Skeletal muscle tissue (tissue), 3 donors: ENCODE measurements at regions not wholly inside any gene's neighbourhood (a gene's known extent, or its start where the extent isn't known, plus 50 kb on each side); places are given as distances from the start of the nearest gene placed in this dataset.

ENCODE experiments used
- H3K27ac ChIP-seq: one replicate; pipeline ENCODE4 v1.7.0; 2013; ENCODE audit warnings: mild to moderate bottlenecking, low read depth, low read length, inconsistent platforms
- H3K27me3 ChIP-seq, 3 donors: one replicate each; pipeline ENCODE4 v1.7.0; 2013; ENCODE audit warnings: low read length in 3 of 3; ENCODE audit not compliant: control insufficient read depth in 3 of 3, insufficient read depth in 3 of 3
- H3K36me3 ChIP-seq, 3 donors: one replicate each; pipeline ENCODE4 v1.7.0; 2013; ENCODE audit warnings: low read length in 3 of 3; ENCODE audit not compliant: control insufficient read depth in 3 of 3, insufficient read depth in 3 of 3
- H3K4me1 ChIP-seq, 3 donors: one replicate each; pipeline ENCODE4 v1.7.0; 2013; ENCODE audit warnings: low read length in 3 of 3, mild to moderate bottlenecking in 3 of 3; ENCODE audit not compliant: control insufficient read depth in 3 of 3, insufficient read depth in 3 of 3
- H3K4me3 ChIP-seq, 3 donors: one replicate each; pipeline ENCODE4 v1.7.0; 2013; ENCODE audit warnings: low read length in 3 of 3
- H3K9ac ChIP-seq, 3 donors: one replicate each; pipeline ENCODE4 v1.7.0; 2013; ENCODE audit warnings: low read length in 3 of 3, mild to moderate bottlenecking in 3 of 3, moderate library complexity in 2 of 3, low read depth in 1 of 3
- H3K9me3 ChIP-seq, 3 donors: one replicate each; pipeline ENCODE4 v1.7.0; 2013; ENCODE audit warnings: low read length in 3 of 3; ENCODE audit not compliant: control insufficient read depth in 3 of 3
- donor health status: Osteomylitis.

DNA sequence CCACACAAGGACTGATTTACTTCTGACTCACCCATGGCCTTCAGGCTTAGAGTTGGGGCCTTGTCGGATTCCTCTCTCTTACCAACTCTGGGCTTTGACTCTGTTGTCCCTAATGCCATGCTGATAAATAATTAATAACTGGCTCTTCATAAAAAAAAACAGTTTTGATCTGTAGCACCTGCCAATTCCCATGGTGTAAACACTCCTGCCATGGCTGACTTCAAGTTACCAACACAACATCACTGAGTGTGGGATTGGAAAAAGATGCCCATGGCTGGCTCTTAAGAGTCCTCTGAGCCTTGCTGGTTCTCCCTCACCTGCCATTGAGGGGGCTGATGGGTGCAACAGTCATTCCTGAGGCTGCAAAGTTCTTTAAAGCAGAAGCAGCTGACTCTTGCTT is 104.8 kb downstream of the KIF26A start:
- no peaks in the 10 kb centered on the region for H3K36me3 ChIP-seq
- H3K9ac ChIP-seq: no peak overlapping the region
- H3K27me3 ChIP-seq: peaks cover 4 to 22% (median 6%) of the 10 kb centered on the region in 3 donors
- no peak overlapping the region for H3K4me3 ChIP-seq
- H3K4me1 ChIP-seq: no peaks in the 10 kb centered on the region
- H3K9me3 ChIP-seq: peaks cover 4 to 16% (median 12%) of the 10 kb centered on the region in 3 donors
- H3K27ac ChIP-seq: no peak overlapping the region

DNA sequence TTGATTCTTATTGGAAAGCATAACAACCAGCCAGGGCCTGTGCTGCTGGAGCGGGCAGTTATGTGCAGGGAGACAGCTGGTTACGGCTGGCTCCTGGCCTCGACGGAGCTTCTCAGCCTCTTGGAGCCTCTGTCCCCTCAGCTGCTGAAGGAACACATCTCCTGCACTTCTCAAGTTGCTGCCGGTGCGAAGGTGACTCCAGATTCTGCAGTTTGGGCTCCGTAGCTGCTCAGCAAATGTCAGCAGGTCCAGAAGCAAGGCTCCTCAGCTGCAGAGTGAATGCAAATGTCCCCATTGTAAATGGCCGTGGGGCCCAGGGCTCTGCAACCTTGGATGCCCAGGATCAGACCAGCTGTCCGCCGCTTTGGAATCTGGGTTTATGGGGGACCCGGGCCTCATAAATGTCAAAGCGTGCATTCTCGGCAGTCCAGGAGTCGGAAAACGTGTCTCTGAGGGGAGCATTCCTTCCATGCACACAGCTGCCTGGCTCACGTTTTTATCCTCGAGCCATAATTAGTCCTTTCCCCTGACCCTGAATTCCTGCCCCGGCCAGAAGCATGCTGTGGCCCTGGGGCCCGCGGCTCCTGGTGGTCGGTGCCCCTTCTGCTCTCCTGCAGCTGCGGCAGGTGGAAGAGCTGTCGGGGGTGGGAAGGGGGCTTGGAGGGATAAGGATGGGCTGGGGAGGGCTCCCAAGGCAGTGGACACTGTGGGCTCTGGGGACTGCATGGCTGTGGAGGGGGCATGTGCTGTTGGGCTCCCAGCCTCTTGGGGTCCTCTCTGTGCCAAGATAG is 106.0 kb downstream of the KIF26A start:
- H3K27ac ChIP-seq: no peak overlapping the region
- H3K36me3 ChIP-seq: no peaks in the 10 kb centered on the region
- no peak overlapping the region for H3K4me3 ChIP-seq

DNA sequence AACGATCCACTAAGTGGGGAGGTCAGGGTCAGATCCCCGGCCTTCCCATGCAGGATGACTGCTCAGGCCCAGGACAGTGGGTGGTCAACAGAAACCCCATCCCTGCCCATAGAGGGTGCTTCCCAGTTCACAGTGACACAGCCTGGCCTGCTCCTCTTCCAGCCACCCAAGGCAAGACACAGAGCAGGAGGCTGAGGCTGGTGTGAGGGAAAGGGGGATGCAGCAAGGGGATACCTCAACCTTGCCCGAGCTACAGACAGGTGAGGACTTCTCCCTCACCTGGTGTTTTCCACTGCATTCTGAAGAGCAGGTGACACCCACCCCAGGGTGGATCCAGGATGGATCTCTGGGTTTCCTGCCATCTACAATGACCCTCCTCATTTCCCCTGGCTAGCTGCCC is 106.7 kb downstream of the KIF26A start:
- H3K9me3 ChIP-seq: peaks cover 4 to 16% (median 12%) of the 10 kb centered on the region in 3 donors
- no peaks in the 10 kb centered on the region for H3K36me3 ChIP-seq
- peaks cover 0 to 16% (median 6%) of the 10 kb centered on the region in 3 donors for H3K27me3 ChIP-seq
- H3K9ac ChIP-seq: no peak overlapping the region
- H3K4me3 ChIP-seq: no peak overlapping the region
- H3K27ac ChIP-seq: no peak overlapping the region
- H3K4me1 ChIP-seq: no peaks in the 10 kb centered on the region

More for the DNA sequence above, 106.0 kb downstream of the KIF26A start:
- Histone ChIP-seq H3K4me1 (no peaks in the 10 kb centered on the region), H3K9ac (no peak overlapping the region), H3K9me3 (peaks cover 4 to 16% (median 12%) of the 10 kb centered on the region in 3 donors), H3K27me3 (peaks cover 0 to 18% (median 6%) of the 10 kb centered on the region in 3 donors)

DNA sequence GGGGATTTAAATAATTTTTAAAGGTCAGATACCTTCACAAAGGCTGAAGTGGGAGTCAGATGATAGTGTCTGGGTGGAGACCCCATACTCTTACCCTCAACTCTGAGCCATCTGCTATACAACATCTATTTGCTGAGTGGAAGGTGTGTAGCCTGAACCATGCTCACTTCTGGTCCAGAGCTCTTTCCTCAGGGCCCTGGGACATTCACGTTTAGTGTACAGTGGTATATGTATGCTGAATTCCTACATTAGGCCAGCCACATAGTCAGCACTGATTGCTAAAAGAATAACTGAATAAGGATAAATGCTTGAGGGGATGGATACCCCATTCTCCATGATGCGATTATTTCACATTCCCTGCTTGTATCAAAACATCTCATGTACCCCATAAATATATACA is 107.3 kb downstream of the KIF26A start:
- Histone ChIP-seq H3K27ac (no peak overlapping the region), H3K9me3 (peaks cover 4 to 16% (median 12%) of the 10 kb centered on the region in 3 donors), H3K27me3 (peaks cover 0 to 16% (median 1%) of the 10 kb centered on the region in 3 donors), H3K36me3 (no peaks in the 10 kb centered on the region), H3K9ac (no peak overlapping the region), H3K4me3 (no peak overlapping the region), H3K4me1 (no peaks in the 10 kb centered on the region)

DNA sequence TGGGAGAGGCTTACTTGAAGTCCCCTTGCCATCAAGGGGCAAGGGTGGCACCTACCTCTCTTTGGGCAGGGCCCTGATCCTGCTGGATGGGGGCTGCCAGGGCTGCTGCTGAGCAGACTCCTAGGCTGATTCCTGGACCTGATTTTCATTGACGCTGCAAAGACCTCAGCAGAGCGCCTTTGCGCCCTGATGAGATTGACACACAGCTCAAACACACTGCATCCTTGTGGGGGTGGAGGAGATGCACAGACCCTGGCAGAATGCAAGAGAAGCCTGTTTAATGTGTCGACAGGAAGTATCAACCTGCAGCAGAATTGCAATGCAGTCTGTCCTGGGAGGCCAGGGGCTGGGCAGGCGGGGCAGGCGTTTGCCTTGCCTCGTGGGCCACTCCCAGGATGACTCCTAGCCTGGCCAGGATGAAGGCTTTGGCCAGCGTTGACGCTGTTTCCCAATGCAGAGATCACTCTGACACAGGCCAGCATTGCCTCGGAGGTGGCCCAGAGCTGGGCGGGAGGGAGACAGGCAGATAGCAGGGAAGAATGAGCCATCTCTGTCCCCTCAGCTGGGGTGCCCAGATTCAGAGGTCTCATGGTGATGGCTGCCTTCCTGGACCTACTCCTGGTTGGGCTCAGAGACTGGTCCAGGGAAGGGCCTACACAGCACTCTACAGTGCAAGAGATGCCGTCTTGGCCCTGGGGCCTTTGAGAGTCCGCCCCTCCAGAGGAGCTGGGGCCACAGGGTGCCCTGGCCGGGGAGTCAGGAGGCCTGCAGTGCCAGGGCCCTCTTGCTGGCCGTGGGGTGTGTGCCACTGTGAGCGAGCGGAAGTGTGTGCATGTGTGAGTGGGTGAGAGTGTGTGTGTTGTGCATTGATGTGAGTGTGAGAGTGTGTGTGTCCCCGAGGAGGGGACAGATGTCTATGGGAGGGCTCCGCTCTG is 108.3 kb downstream of the KIF26A start:
- Histone ChIP-seq H3K4me1 (no peaks in the 10 kb centered on the region), H3K9ac (no peak overlapping the region), H3K4me3 (no peak overlapping the region), H3K9me3 (peaks cover 4 to 16% (median 12%) of the 10 kb centered on the region in 3 donors), H3K27ac (no peak overlapping the region), H3K27me3 (peaks cover 0 to 16% (median 0%) of the 10 kb centered on the region in 3 donors), H3K36me3 (no peaks in the 10 kb centered on the region)

DNA sequence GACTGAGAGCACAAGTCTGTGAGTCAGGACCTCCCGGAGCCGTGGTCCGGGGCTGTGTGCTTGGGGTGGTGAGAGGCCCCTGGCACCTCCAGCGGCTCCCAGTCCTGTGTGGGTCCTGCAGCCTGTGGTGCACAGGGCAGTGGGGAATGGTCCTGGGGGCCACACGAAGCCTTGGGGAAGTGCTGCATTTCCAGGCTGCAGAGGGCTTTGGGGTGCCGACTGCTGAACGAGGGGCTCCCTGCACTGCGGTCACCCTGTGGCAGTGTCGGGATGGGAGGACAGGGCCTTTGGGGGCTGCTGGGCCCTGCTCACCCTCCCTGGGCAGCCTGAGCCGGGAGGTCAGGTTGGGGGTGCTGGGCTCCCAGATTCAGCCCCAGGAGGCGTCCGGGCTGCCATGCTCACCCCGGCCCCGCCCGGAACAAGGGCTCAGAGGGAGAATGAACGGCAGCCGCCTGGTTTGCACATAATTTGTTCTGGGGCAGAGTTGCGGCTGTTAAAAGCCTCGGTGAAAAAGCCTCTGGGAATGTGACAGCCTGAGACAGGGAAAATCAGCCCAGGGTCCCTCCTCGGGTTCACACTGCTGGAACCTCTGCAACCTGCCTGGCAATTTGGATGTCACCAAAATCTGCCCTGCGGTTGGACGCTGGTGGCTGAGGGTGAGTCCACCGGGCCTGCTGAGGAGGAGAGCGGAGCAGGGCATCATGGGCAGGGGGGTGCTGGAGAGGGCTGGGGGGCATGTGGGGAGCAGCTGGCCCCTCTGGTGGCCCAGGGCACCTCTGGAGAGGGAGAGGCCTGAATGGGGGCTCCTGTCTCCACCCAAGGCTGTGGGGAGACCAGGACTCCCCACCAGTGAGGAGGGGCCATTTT is 109.2 kb downstream of the KIF26A start:
- H3K27me3 ChIP-seq: peaks cover 0 to 16% (median 0%) of the 10 kb centered on the region in 3 donors
- H3K4me1 ChIP-seq: no peaks in the 10 kb centered on the region
- peaks cover 4 to 16% (median 12%) of the 10 kb centered on the region in 3 donors for H3K9me3 ChIP-seq
- no peaks in the 10 kb centered on the region for H3K36me3 ChIP-seq
- H3K27ac ChIP-seq: no peak overlapping the region
- no peak overlapping the region for H3K4me3 ChIP-seq
- H3K9ac ChIP-seq: no peak overlapping the region

DNA sequence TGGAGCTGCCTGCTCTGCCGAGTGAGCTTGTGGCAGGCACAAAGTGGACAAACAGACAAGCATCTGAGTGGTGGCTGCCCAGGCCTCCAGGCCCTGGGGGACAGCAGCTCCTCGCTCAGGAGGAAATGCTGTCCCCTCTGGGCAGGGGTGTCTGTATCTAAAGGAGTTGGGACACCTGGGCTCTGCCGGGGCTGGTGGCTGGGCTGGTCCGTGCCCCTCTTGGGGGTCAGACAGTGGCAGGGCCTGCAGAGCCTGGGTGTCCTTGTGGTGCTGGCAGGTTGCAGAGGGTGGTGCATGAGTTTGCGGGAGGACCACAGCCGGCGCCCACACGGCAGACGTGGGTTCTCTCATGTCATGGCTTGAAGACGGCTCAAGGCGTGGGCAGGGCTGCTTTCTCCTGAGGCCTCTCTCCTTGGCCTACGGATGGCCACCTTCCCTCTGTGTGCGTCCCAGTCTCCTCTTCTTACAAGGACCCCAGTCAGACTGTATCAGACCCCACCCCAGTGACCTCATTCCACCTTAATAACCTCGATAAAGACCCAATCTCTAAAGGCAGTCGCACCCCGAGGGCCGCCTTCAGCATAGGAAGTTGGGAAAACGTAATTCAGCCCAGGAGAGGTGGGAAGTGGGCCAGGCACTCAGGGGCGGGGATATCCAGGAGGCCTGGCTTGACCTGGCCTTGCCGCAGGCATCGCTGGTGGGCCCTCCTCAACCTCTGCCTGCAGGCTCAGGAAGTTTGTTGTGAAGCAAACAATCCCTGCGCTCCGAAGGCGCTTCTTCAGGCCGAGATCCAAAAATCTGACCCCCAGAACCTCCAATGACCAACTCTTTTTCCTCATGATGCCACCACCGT is 110.0 kb downstream of the KIF26A start:
- Histone ChIP-seq H3K4me3 (no peak overlapping the region), H3K9ac (no peak overlapping the region)

DNA sequence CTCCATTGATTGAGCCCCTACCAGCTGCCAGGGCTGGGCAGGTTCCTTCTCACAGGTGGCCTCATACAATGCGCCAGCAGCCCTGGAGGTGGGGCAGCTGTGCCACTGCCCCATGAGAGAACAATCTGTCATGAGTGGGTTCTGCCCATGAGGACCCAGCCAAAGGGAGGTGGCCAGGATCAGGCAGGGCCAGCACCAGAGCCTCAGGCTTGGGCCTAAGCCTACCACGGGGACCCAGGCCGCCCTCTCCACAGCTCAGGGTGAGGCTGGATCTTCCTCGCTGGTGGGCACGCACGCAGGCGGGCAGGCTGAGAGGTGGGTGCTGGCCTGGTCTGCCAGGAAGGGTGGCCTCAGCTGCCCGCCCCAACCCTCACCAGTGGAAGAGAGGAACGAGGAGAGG is 110.7 kb downstream of the KIF26A start:
- Histone ChIP-seq H3K27me3 (peaks cover 3 to 24% (median 3%) of the 10 kb centered on the region in 3 donors), H3K4me3 (no peak overlapping the region), H3K9me3 (peaks cover 4 to 15% (median 8%) of the 10 kb centered on the region in 3 donors)

More for the DNA sequence above, 110.0 kb downstream of the KIF26A start:
- H3K27me3 ChIP-seq: peaks cover 0 to 18% (median 2%) of the 10 kb centered on the region in 3 donors
- no peak overlapping the region for H3K27ac ChIP-seq
- no peaks in the 10 kb centered on the region for H3K4me1 ChIP-seq
- H3K36me3 ChIP-seq: no peaks in the 10 kb centered on the region
- peaks cover 4 to 16% (median 8%) of the 10 kb centered on the region in 3 donors for H3K9me3 ChIP-seq

DNA sequence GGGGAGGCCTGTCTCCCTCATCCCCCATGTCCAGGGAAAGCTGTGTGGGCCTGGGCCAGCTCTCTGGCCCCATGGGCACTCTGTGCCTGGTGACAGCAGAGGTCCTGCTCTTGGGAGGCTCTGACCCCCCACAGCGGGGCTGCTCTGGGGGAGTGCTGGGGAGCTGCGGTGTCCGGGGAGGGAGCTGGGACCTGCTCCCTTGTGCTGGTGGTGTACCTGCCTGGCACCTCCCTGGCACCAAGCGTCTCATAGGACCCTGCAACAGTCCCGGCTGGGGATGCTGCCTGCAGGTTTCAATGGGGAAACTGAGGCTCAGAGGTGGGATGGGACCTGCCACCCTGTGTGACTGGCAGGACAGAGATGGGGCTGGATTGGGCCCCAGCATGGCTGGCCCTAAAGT is 111.3 kb downstream of the KIF26A start:
- Histone ChIP-seq H3K9ac (no peak overlapping the region), H3K4me3 (no peak overlapping the region), H3K27ac (no peak overlapping the region), H3K9me3 (peaks cover 4 to 12% (median 8%) of the 10 kb centered on the region in 3 donors), H3K27me3 (peaks cover 5 to 28% (median 9%) of the 10 kb centered on the region in 3 donors), H3K36me3 (no peaks in the 10 kb centered on the region), H3K4me1 (no peaks in the 10 kb centered on the region)

More for the DNA sequence above, 110.7 kb downstream of the KIF26A start:
- Histone ChIP-seq H3K27ac (no peak overlapping the region), H3K36me3 (no peaks in the 10 kb centered on the region), H3K4me1 (no peaks in the 10 kb centered on the region), H3K9ac (no peak overlapping the region)
